ENCODE measurements at regions not wholly inside any gene's neighbourhood (a gene's known extent, or its start where the extent isn't known, plus 50 kb on each side); places are given as distances from the start of the nearest gene placed in this dataset.
"Not testable (repeated sequence)": the region's sequence is repeated elsewhere in the genome, so short reads cannot be mapped to it uniquely, and the experiment has no call there.

- H3K4me3 ChIP-seq (ENCODE audit: low read depth, low read length); in situ Hi-C loops (cut with HindIII; ENCODE audit: low sequenced_read_pairs); DNase-seq (ENCODE audit: low read depth, low spot score): not testable (repeated sequence)
Observed at GRCh38 chr3:32042867-32043266, 61.3 kb downstream of the ZNF860 start.

- DNase-seq (ENCODE audit: low read depth, low spot score), result peak; percentile 70
- in situ Hi-C loops (cut with HindIII; ENCODE audit: low sequenced_read_pairs), result no loop called here
- H3K4me3 ChIP-seq (ENCODE audit: low read depth, low read length), result no peak overlapping the region
- TF ChIP-seq CTCF (IDR thresholded peaks at IDR 0.05; ENCODE audit: low read depth, low read length), result no peak
Observed at GRCh38 chr3:32045091-32045915, 61.1 kb upstream of the GPD1L start.

- in situ Hi-C loops (cut with HindIII; ENCODE audit: low sequenced_read_pairs), result no loop called here
- no peak for TF ChIP-seq CTCF (IDR thresholded peaks at IDR 0.05; ENCODE audit: low read depth, low read length)
- no peak for DNase-seq (ENCODE audit: low read depth, low spot score)
- no peak overlapping the region for H3K4me3 ChIP-seq (ENCODE audit: low read depth, low read length)
Observed at GRCh38 chr3:32046102-32046501, 60.3 kb upstream of the GPD1L start.

GRCh38 chr3:32048487-32049182, 57.8 kb upstream of the GPD1L start:
- H3K4me3 ChIP-seq (ENCODE audit: low read depth, low read length), result no peak overlapping the region
- DNase-seq (ENCODE audit: low read depth, low spot score), result no peak
- TF ChIP-seq CTCF (IDR thresholded peaks at IDR 0.05; ENCODE audit: low read depth, low read length), result no peak
- in situ Hi-C loops (cut with HindIII; ENCODE audit: low sequenced_read_pairs), result no loop called here

- no peak for DNase-seq (ENCODE audit: low read depth, low spot score)
- in situ Hi-C loops (cut with HindIII; ENCODE audit: low sequenced_read_pairs), result no loop called here
- no peak for TF ChIP-seq CTCF (IDR thresholded peaks at IDR 0.05; ENCODE audit: low read depth, low read length)
- H3K4me3 ChIP-seq (ENCODE audit: low read depth, low read length), result no peak overlapping the region
Observed at GRCh38 chr3:32049916-32050315, 56.5 kb upstream of the GPD1L start.

GRCh38 chr3:32052230-32052629, 54.2 kb upstream of the GPD1L start:
- in situ Hi-C loops (cut with HindIII; ENCODE audit: low sequenced_read_pairs); H3K4me3 ChIP-seq (ENCODE audit: low read depth, low read length); DNase-seq (ENCODE audit: low read depth, low spot score): not testable (repeated sequence)

- in situ Hi-C loops (cut with HindIII; ENCODE audit: low sequenced_read_pairs); DNase-seq (ENCODE audit: low read depth, low spot score); H3K4me3 ChIP-seq (ENCODE audit: low read depth, low read length): not testable (repeated sequence)
Observed at GRCh38 chr3:32052851-32053250, 53.6 kb upstream of the GPD1L start.

- no peak overlapping the region for H3K4me3 ChIP-seq (ENCODE audit: low read depth, low read length)
- TF ChIP-seq CTCF (IDR thresholded peaks at IDR 0.05; ENCODE audit: low read depth, low read length), result no peak
- in situ Hi-C loops (cut with HindIII; ENCODE audit: low sequenced_read_pairs), result no loop called here
- DNase-seq (ENCODE audit: low read depth, low spot score), result no peak
Observed at GRCh38 chr3:32056559-32057290, 49.7 kb upstream of the GPD1L start.

Measured in astrocyte of the spinal cord (primary cell).